Sigmoid colon (tissue), 4 donors: ENCODE measurements at regions not wholly inside any gene's neighbourhood (a gene's known extent, or its start where the extent isn't known, plus 50 kb on each side); places are given as distances from the start of the nearest gene placed in this dataset.

Experiments
- EP300 ChIP-seq, 4 donors: sonication (generic); formaldehyde crosslinking; IDR thresholded peaks; one replicate each; pipeline ENCODE4 v1.6.1; 2017; ENCODE audit warnings: antibody characterized with exemption in 4 of 4
- POLR2A ChIP-seq, 2 donors: fragments of 450-650 bp; IDR thresholded peaks; one replicate each; pipeline ENCODE4 v1.6.1; 2016; ENCODE audit warnings: antibody characterized with exemption in 2 of 2, mild to moderate bottlenecking in 2 of 2, moderate library complexity in 2 of 2
- POLR2AphosphoS5 ChIP-seq, 4 donors: sonication (generic); formaldehyde crosslinking; IDR thresholded peaks; one replicate each; pipeline ENCODE4 v1.6.1; 2017; ENCODE audit warnings: antibody characterized with exemption in 4 of 4
- TF ChIP-seq, protein P1 (sequence below), 4 experiments: fragments of 450-650 bp in 3 of 4; fragments of 200-600 bp in 1 of 4; IDR thresholded peaks; one replicate each; pipeline ENCODE4 v1.5.1; 2016 to 2019; ENCODE audit warnings: antibody characterized with exemption in 4 of 4, mild to moderate bottlenecking in 3 of 4, moderate library complexity in 2 of 4

GRCh38 chr1:221137666-221138065 lies 258.4 kb downstream of the HLX start:
- TF ChIP-seq, protein P1, sequence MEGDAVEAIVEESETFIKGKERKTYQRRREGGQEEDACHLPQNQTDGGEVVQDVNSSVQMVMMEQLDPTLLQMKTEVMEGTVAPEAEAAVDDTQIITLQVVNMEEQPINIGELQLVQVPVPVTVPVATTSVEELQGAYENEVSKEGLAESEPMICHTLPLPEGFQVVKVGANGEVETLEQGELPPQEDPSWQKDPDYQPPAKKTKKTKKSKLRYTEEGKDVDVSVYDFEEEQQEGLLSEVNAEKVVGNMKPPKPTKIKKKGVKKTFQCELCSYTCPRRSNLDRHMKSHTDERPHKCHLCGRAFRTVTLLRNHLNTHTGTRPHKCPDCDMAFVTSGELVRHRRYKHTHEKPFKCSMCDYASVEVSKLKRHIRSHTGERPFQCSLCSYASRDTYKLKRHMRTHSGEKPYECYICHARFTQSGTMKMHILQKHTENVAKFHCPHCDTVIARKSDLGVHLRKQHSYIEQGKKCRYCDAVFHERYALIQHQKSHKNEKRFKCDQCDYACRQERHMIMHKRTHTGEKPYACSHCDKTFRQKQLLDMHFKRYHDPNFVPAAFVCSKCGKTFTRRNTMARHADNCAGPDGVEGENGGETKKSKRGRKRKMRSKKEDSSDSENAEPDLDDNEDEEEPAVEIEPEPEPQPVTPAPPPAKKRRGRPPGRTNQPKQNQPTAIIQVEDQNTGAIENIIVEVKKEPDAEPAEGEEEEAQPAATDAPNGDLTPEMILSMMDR (IDR thresholded peaks at IDR 0.05), result no peak
- TF ChIP-seq POLR2A (IDR thresholded peaks at IDR 0.05), result no peak
- no peak for TF ChIP-seq EP300 (IDR thresholded peaks at IDR 0.05)
- no peak for TF ChIP-seq POLR2AphosphoS5 (IDR thresholded peaks at IDR 0.05)
